ENCODE measurements at regions not wholly inside any gene's neighbourhood (a gene's known extent, or its start where the extent isn't known, plus 50 kb on each side); places are given as distances from the start of the nearest gene placed in this dataset.

DNA sequence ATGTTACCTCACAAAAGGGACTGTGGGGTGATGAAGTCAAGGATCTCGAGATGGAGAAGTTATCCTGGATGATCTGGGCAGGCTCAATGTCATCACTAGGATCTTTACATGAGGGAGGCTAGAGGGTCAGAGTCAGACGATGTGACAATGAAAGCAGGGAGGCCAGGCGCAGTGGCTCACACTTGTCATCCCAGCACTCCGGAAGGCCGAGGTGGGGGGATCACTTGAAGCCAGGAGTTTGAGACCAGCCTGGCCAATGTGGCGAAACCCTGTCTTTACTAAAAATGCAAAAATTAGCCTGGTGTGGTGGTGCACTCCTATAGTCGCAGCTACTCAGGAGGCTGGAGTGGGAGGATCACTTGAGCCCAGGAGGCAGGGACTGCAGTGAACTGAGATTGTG is 68.8 kb downstream of the TTLL2 start:
- H3K4me3 ChIP-seq (ENCODE audit: low read depth in 2 of 2, low read length in 1 of 2) = no peak overlapping the region
- no peaks in the 10 kb centered on the region for H3K4me1 ChIP-seq (ENCODE audit: control insufficient read depth in 1 of 2, insufficient read depth in 2 of 2, low read depth in 1 of 2, low read length in 1 of 2)
- no peaks in the 10 kb centered on the region for H3K36me3 ChIP-seq (replicated peaks in 1 of 2; ENCODE audit: control insufficient read depth in 1 of 2, insufficient read depth in 2 of 2, low read length in 1 of 2)
- no peak overlapping the region for H3K4me2 ChIP-seq
- no peak overlapping the region for H3K9ac ChIP-seq
- CTCF ChIA-PET = no interaction called here
- WGBS (ENCODE audit: low lambda C conversion rate) = 31% methylated on average over 7 of the region's 7 CpGs
- TF ChIP-seq GATA2 (CRISPR knock-in tag; IDR thresholded peaks at IDR 0.05) = no peak
- no peak for TF ChIP-seq TAF1 (IDR thresholded peaks at IDR 0.05; ENCODE audit: borderline replicate concordance, low read depth, low read length)
- no peak for TF ChIP-seq RAD21 (IDR thresholded peaks at IDR 0.05; ENCODE audit: low read length)
- TF ChIP-seq NRF1 (IDR thresholded peaks at IDR 0.05; ENCODE audit: low read depth, low read length) = no peak
- no peak for TF ChIP-seq RCOR1 (IDR thresholded peaks at IDR 0.05; ENCODE audit: low read length)
- no peak for TF ChIP-seq TCF12 (IDR thresholded peaks at IDR 0.05)
- no peak for TF ChIP-seq EP300 (IDR thresholded peaks at IDR 0.05; ENCODE audit: borderline replicate concordance in 1 of 2, low read depth in 1 of 2, low read length in 1 of 2)
- no peak for TF ChIP-seq ELF1 (IDR thresholded peaks at IDR 0.05)
- TF ChIP-seq SIN3A (IDR thresholded peaks at IDR 0.05; ENCODE audit: borderline replicate concordance, low read depth, low read length) = no peak
- TF ChIP-seq RXRA (IDR thresholded peaks at IDR 0.05; ENCODE audit: borderline replicate concordance, low read depth) = no peak
- no peak for TF ChIP-seq MXI1 (IDR thresholded peaks at IDR 0.05; ENCODE audit: low read depth, low read length)
- TF ChIP-seq, protein P1, sequence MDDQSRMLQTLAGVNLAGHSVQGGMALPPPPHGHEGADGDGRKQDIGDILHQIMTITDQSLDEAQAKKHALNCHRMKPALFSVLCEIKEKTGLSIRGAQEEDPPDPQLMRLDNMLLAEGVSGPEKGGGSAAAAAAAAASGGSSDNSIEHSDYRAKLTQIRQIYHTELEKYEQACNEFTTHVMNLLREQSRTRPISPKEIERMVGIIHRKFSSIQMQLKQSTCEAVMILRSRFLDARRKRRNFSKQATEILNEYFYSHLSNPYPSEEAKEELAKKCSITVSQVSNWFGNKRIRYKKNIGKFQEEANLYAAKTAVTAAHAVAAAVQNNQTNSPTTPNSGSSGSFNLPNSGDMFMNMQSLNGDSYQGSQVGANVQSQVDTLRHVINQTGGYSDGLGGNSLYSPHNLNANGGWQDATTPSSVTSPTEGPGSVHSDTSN (IDR thresholded peaks at IDR 0.05) = no peak
- TF ChIP-seq RFX5 (IDR thresholded peaks at IDR 0.05; ENCODE audit: low read length) = no peak
- TF ChIP-seq GABPA (IDR thresholded peaks at IDR 0.05; ENCODE audit: low read depth) = no peak
- no peaks in the 10 kb centered on the region for H3K27me3 ChIP-seq (ENCODE audit: insufficient read depth)
- no peak overlapping the region for H3K27ac ChIP-seq (ENCODE audit: low read depth in 2 of 2, low read length in 1 of 2)
- no peak overlapping the region for H2AFZ ChIP-seq (ENCODE audit: low read depth)
- H4K20me1 ChIP-seq (ENCODE audit: insufficient read depth) = no peaks in the 10 kb centered on the region
- H3K79me2 ChIP-seq (ENCODE audit: insufficient read depth) = no peaks in the 10 kb centered on the region
- no peak for DNase-seq
- H3F3A ChIP-seq (replicated peaks; ENCODE audit: insufficient read depth) = no peaks in the 10 kb centered on the region
- no peaks in the 10 kb centered on the region for H3K9me3 ChIP-seq
- H3K9me2 ChIP-seq = no peaks in the 10 kb centered on the region
- POLR2A ChIA-PET = no interaction called here

DNA sequence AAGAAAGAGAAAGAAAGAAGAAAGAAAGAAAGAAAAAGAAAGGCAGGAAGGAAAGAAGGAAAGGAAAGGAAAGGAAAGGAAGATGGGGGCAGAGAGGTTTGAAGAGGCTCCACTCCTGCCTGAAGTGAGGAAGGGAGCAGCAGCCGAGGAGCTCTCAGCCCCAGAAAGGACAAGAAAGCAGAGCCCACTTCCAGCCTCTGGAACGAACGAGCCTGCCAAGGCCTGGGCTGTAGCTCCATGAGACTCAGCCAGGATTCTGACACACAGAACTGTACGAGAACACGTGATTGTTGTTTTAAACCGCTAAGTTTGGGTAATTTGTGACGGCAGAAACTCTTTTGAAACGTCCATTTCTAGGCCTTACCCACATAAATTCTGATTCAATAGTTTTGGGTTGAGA is 69.5 kb downstream of the TTLL2 start:
- Histone ChIP-seq H4K20me1 (ENCODE audit: insufficient read depth) (no peaks in the 10 kb centered on the region), H3K4me3 (ENCODE audit: low read depth in 2 of 2, low read length in 1 of 2) (no peak overlapping the region), H2AFZ (ENCODE audit: low read depth) (no peak overlapping the region), H3K4me1 (ENCODE audit: control insufficient read depth in 1 of 2, insufficient read depth in 2 of 2, low read depth in 1 of 2, low read length in 1 of 2) (no peaks in the 10 kb centered on the region), H3K27me3 (ENCODE audit: insufficient read depth) (no peaks in the 10 kb centered on the region), H3K9me3 (no peaks in the 10 kb centered on the region), H3K79me2 (ENCODE audit: insufficient read depth) (no peaks in the 10 kb centered on the region), H3K36me3 (replicated peaks in 1 of 2; ENCODE audit: control insufficient read depth in 1 of 2, insufficient read depth in 2 of 2, low read length in 1 of 2) (no peaks in the 10 kb centered on the region), H3K9ac (no peak overlapping the region), H3K27ac (ENCODE audit: low read depth in 2 of 2, low read length in 1 of 2) (no peak overlapping the region), H3K4me2 (no peak overlapping the region), H3K9me2 (no peaks in the 10 kb centered on the region), H3F3A (replicated peaks; ENCODE audit: insufficient read depth) (no peaks in the 10 kb centered on the region)
- ChIA-PET CTCF (no interaction called here), POLR2A (no interaction called here)
- DNase-seq = no peak
- 22% methylated on average over 8 of the region's 8 CpGs for WGBS (ENCODE audit: low lambda C conversion rate)
- TF ChIP-seq JUND (IDR thresholded peaks at IDR 0.05) = no peak
- TF ChIP-seq, protein P2, sequence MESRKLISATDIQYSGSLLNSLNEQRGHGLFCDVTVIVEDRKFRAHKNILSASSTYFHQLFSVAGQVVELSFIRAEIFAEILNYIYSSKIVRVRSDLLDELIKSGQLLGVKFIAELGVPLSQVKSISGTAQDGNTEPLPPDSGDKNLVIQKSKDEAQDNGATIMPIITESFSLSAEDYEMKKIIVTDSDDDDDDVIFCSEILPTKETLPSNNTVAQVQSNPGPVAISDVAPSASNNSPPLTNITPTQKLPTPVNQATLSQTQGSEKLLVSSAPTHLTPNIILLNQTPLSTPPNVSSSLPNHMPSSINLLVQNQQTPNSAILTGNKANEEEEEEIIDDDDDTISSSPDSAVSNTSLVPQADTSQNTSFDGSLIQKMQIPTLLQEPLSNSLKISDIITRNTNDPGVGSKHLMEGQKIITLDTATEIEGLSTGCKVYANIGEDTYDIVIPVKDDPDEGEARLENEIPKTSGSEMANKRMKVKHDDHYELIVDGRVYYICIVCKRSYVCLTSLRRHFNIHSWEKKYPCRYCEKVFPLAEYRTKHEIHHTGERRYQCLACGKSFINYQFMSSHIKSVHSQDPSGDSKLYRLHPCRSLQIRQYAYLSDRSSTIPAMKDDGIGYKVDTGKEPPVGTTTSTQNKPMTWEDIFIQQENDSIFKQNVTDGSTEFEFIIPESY (IDR thresholded peaks at IDR 0.05; ENCODE audit: borderline replicate concordance, low read depth) = no peak
- no peak for TF ChIP-seq ELF1 (IDR thresholded peaks at IDR 0.05)
- TF ChIP-seq FOXM1 (IDR thresholded peaks at IDR 0.05; ENCODE audit: low read depth) = no peak
- no peak for TF ChIP-seq USF1 (IDR thresholded peaks at IDR 0.05; ENCODE audit: borderline replicate concordance, low read depth)
- TF ChIP-seq, protein P3, sequence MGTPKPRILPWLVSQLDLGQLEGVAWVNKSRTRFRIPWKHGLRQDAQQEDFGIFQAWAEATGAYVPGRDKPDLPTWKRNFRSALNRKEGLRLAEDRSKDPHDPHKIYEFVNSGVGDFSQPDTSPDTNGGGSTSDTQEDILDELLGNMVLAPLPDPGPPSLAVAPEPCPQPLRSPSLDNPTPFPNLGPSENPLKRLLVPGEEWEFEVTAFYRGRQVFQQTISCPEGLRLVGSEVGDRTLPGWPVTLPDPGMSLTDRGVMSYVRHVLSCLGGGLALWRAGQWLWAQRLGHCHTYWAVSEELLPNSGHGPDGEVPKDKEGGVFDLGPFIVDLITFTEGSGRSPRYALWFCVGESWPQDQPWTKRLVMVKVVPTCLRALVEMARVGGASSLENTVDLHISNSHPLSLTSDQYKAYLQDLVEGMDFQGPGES (IDR thresholded peaks at IDR 0.05; ENCODE audit: low read depth, low read length) = no peak
- no peak for TF ChIP-seq FOSL2 (IDR thresholded peaks at IDR 0.05; ENCODE audit: borderline replicate concordance, low read depth)
- TF ChIP-seq EZH2phosphoT487 (IDR thresholded peaks at IDR 0.05; ENCODE audit: borderline replicate concordance, low read depth) = no peak
- TF ChIP-seq, protein P4, sequence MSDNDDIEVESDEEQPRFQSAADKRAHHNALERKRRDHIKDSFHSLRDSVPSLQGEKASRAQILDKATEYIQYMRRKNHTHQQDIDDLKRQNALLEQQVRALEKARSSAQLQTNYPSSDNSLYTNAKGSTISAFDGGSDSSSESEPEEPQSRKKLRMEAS (IDR thresholded peaks at IDR 0.05; ENCODE audit: low read depth) = no peak

All from SK-N-SH (cell line).